ENCODE measurements at regions not wholly inside any gene's neighbourhood (a gene's known extent, or its start where the extent isn't known, plus 50 kb on each side); places are given as distances from the start of the nearest gene placed in this dataset.

- DNase-seq (ENCODE audit: low read depth), result no peak
- H3K4me3 ChIP-seq (ENCODE audit: control insufficient read depth, low read depth, low read length), result no peak overlapping the region
- no peak for TF ChIP-seq CTCF (IDR thresholded peaks at IDR 0.05; ENCODE audit: control insufficient read depth, insufficient read depth, low read depth, low read length, missing control alignments)
These were observed 397.4 kb upstream of the TPM1 start for GRCh38 chr15:62644889-62645742.

- TF ChIP-seq CTCF (IDR thresholded peaks at IDR 0.05; ENCODE audit: control insufficient read depth, insufficient read depth, low read depth, low read length, missing control alignments), result no peak
- H3K4me3 ChIP-seq (ENCODE audit: control insufficient read depth, low read depth, low read length), result no peak overlapping the region
- no peak for DNase-seq (ENCODE audit: low read depth)
These were observed 395.2 kb upstream of the TPM1 start for GRCh38 chr15:62647202-62647842.

- no peak for DNase-seq (ENCODE audit: low read depth)
These were observed 394.6 kb upstream of the TPM1 start for GRCh38 chr15:62647843-62648505.

GRCh38 chr15:62648954-62649353, 393.6 kb upstream of the TPM1 start:
- H3K4me3 ChIP-seq (ENCODE audit: control insufficient read depth, low read depth, low read length), result no peak overlapping the region
- TF ChIP-seq CTCF (IDR thresholded peaks at IDR 0.05; ENCODE audit: control insufficient read depth, insufficient read depth, low read depth, low read length, missing control alignments), result no peak
- no peak for DNase-seq (ENCODE audit: low read depth)

More at GRCh38 chr15:62647843-62648505, 394.6 kb upstream of the TPM1 start:
- TF ChIP-seq CTCF (IDR thresholded peaks at IDR 0.05; ENCODE audit: control insufficient read depth, insufficient read depth, low read depth, low read length, missing control alignments), result no peak
- H3K4me3 ChIP-seq (ENCODE audit: control insufficient read depth, low read depth, low read length), result no peak overlapping the region

- H3K4me3 ChIP-seq (ENCODE audit: control insufficient read depth, low read depth, low read length), result no peak overlapping the region
- TF ChIP-seq CTCF (IDR thresholded peaks at IDR 0.05; ENCODE audit: control insufficient read depth, insufficient read depth, low read depth, low read length, missing control alignments), result no peak
- no peak for DNase-seq (ENCODE audit: low read depth)
These were observed 392.6 kb upstream of the TPM1 start for GRCh38 chr15:62649793-62650420.

- no peak for TF ChIP-seq CTCF (IDR thresholded peaks at IDR 0.05; ENCODE audit: control insufficient read depth, insufficient read depth, low read depth, low read length, missing control alignments)
- no peak for DNase-seq (ENCODE audit: low read depth)
- no peak overlapping the region for H3K4me3 ChIP-seq (ENCODE audit: control insufficient read depth, low read depth, low read length)
These were observed 389.4 kb upstream of the TPM1 start for GRCh38 chr15:62653122-62653521.

Data from AG09309 (cell line).